GM12878 (cell line): ENCODE measurements at regions not wholly inside any gene's neighbourhood (a gene's known extent, or its start where the extent isn't known, plus 50 kb on each side); places are given as distances from the start of the nearest gene placed in this dataset.

ENCODE experiments used
- ATAC-seq: fragments of 200-7000 bp; cut with Tn5 transposase; 3 replicates; pipeline ENCODE4 v1.9.1; 2020; ENCODE audit warnings: mild to moderate bottlenecking, moderate library complexity
- BruUV-seq: library from RNA; stranded (reverse); fragments of 400-500 nt; replicated peaks from 2 replicates; lab custom pipeline; 2021; lab: Mats Ljungman, UMichigan
- CTCF ChIA-PET: fragments of 300-600 bp; sonication (Branson Sonifier 250); formaldehyde crosslinking; extraction: SDS; loops from one replicate; lab custom pipeline; 2021; ENCODE audit warnings: inconsistent platforms; lab: Yijun Ruan, JAX
- POLR2A ChIA-PET: fragments of 350-600 bp; formaldehyde crosslinking; extraction: SDS; loops from one replicate; lab custom pipeline; 2021; ENCODE audit warnings: inconsistent platforms; lab: Charles Lee
- RAD21 ChIA-PET: fragments of 300-600 bp; sonication (Branson Sonifier 250); formaldehyde crosslinking; loops from one replicate; lab custom pipeline; 2023; ENCODE audit warnings: antibody characterized with exemption; ENCODE audit not compliant: unreplicated experiment; lab: Charles Lee
- SMC1A ChIA-PET: fragments of 300-600 bp; sonication (Branson Sonifier 250); formaldehyde crosslinking; loops from one replicate; lab custom pipeline; 2023; ENCODE audit not compliant: unreplicated experiment, uncharacterized antibody; lab: Charles Lee
- DNase-seq: peaks from one replicate; pipeline ENCODE4 v3.0.0-alpha.2; 2011; ENCODE audit warnings: low read depth, low spot score
- FAIRE-seq: peaks from 3 replicates; lab custom pipeline; 2011; peaks lifted over from hg19 to GRCh38; lab: Jason Lieb, UNC
- H2AFZ ChIP-seq: 2 replicates; pipeline ENCODE4 v1.6.0; 2011; ENCODE audit warnings: low read depth, low read length, control low read depth; ENCODE audit not compliant: control insufficient read depth
- H3K27ac ChIP-seq: 2 replicates; pipeline ENCODE4 v1.5.1; 2011; ENCODE audit warnings: control low read depth; ENCODE audit not compliant: control insufficient read depth, insufficient read depth
- H3K27me3 ChIP-seq, 2 experiments: replicated peaks in 1 of 2; 2 replicates each; pipeline versions ENCODE4 v1.6.0 to v1.6.1; 2011; ENCODE audit warnings: low read length in 1 of 2; ENCODE audit not compliant: control insufficient read depth in 2 of 2, insufficient read depth in 2 of 2
- H3K36me3 ChIP-seq, 2 experiments: 2 replicates each; pipeline ENCODE4 v1.5.1; 2011; ENCODE audit warnings: low read length in 1 of 2; ENCODE audit not compliant: control insufficient read depth in 2 of 2, insufficient read depth in 2 of 2
- H3K4me1 ChIP-seq: 2 replicates; pipeline ENCODE4 v1.6.1; 2011; ENCODE audit warnings: mild to moderate bottlenecking, low read length, moderate library complexity, mixed read lengths; ENCODE audit not compliant: control insufficient read depth, insufficient read depth
- H3K4me2 ChIP-seq: 2 replicates; pipeline ENCODE4 v1.6.0; 2011; ENCODE audit warnings: control low read depth; ENCODE audit not compliant: control insufficient read depth, insufficient read depth
- H3K4me3 ChIP-seq: fragments of 200-600 bp; sonication (generic); 2 replicates; pipeline ENCODE4 v1.5.1; 2016
- H3K79me2 ChIP-seq: 2 replicates; pipeline ENCODE4 v1.6.0; 2011; ENCODE audit warnings: low read length; ENCODE audit not compliant: control insufficient read depth, insufficient read depth
- H3K9ac ChIP-seq: 2 replicates; pipeline ENCODE4 v1.8.0; 2011; ENCODE audit warnings: low read length, control low read depth, mixed read lengths; ENCODE audit not compliant: control insufficient read depth, insufficient read depth
- H3K9me3 ChIP-seq: replicated peaks from 3 replicates; pipeline ENCODE4 v1.5.1; 2011; ENCODE audit warnings: mild to moderate bottlenecking, low read length; ENCODE audit not compliant: control insufficient read depth, insufficient read depth
- H4K20me1 ChIP-seq: 2 replicates; pipeline ENCODE4 v1.6.0; 2011; ENCODE audit not compliant: control insufficient read depth, insufficient read depth
- ATF7 ChIP-seq: fragments of 450-650 bp; IDR thresholded peaks from 2 replicates; pipeline ENCODE4 v1.6.1; 2016; ENCODE audit warnings: low read depth, mild to moderate bottlenecking
- MEF2A ChIP-seq: IDR thresholded peaks from 2 replicates; pipeline ENCODE4 v1.6.1; 2011; ENCODE audit warnings: low read depth, mild to moderate bottlenecking, low read length, moderate library complexity; ENCODE audit not compliant: insufficient read depth
- PAX5 ChIP-seq: IDR thresholded peaks from 2 replicates; pipeline ENCODE4 v1.6.1; 2011; ENCODE audit warnings: low read depth, low read length, borderline replicate concordance
- POLR2AphosphoS2 ChIP-seq: IDR thresholded peaks from 2 replicates; pipeline ENCODE4 v1.6.1; 2011; ENCODE audit warnings: low read depth, mild to moderate bottlenecking, low read length, improper control_type of control experiment, moderate library complexity
- USF1 ChIP-seq: IDR thresholded peaks from 2 replicates; pipeline ENCODE4 v1.6.1; 2011; ENCODE audit warnings: borderline replicate concordance, low read depth, mild to moderate bottlenecking, moderate library complexity, mixed read lengths, low read length; ENCODE audit not compliant: insufficient read depth; ENCODE audit errors: extremely low read length
- WGBS: methylation state at CpG from one replicate; pipeline ENCODE4 v1.1.6; 2016; ENCODE audit warnings: low lambda C conversion rate; ENCODE audit not compliant: insufficient replicate concordance, insufficient coverage; ENCODE audit errors: missing lambda C conversion rate; 5-methylcytosine and 5-hydroxymethylcytosine counted together
- in situ Hi-C: fragments of 300-500 bp; cut with MboI; formaldehyde crosslinking; loops from 9 replicates; pipeline ENCODE4 v1.14.3; 2018; ENCODE audit warnings: mixed read lengths
- intact Hi-C: fragments of 100-400 bp; cut with micrococcal nuclease; formaldehyde crosslinking; loops from one replicate; pipeline ENCODE4 v1.14.2; 2022; ENCODE audit not compliant: unreplicated experiment

GRCh38 chr4:33421887-33422286 is 2701.7 kb downstream of the PCDH7 start:
- no peak overlapping the region for H3K4me2 ChIP-seq
- no peak overlapping the region for H3K4me3 ChIP-seq
- in situ Hi-C loops = no loop called here
- H3K9me3 ChIP-seq = no peaks in the 10 kb centered on the region
- H2AFZ ChIP-seq = no peak overlapping the region
- ChIA-PET SMC1A (no interaction called here), RAD21 (no interaction called here), CTCF (no interaction called here), POLR2A (no interaction called here)
- WGBS = 39% methylated on average over 3 of the region's 3 CpGs
- no peaks in the 10 kb centered on the region for H3K36me3 ChIP-seq
- no peaks in the 10 kb centered on the region for H3K79me2 ChIP-seq
- no peak overlapping the region for H3K9ac ChIP-seq
- H3K27me3 ChIP-seq = no peaks in the 10 kb centered on the region
- H3K4me1 ChIP-seq = no peaks in the 10 kb centered on the region
- no peak overlapping the region for H3K27ac ChIP-seq
- DNase-seq (no peak), FAIRE-seq (no peak), ATAC-seq (no peak)
- intact Hi-C loops = no loop called here
- BruUV-seq = no TSS peak
- H4K20me1 ChIP-seq = no peaks in the 10 kb centered on the region
- TF ChIP-seq ATF7 (0 out of 2 replicates have a peak, but pooled peaks have one; percentile 15), USF1 (no peak)

- Histone ChIP-seq H3K36me3 (no peaks in the 10 kb centered on the region), H3K27ac (no peak overlapping the region), H3K4me2 (no peak overlapping the region), H3K4me1 (no peaks in the 10 kb centered on the region), H3K9ac (no peak overlapping the region), H3K4me3 (no peak overlapping the region), H3K27me3 (no peaks in the 10 kb centered on the region), H4K20me1 (no peaks in the 10 kb centered on the region), H2AFZ (no peak overlapping the region), H3K9me3 (no peaks in the 10 kb centered on the region), H3K79me2 (no peaks in the 10 kb centered on the region)
- ChIA-PET POLR2A (interaction anchor here (0.6 kb wide), 1 partner anchor 64 kb away, joined by 3 read pairs; no protein-coding TSS in a partner anchor), SMC1A (interaction anchor here (1.0 kb wide), 1 partner anchor 232 kb away, joined by 3 read pairs; no protein-coding TSS in a partner anchor), RAD21 (no interaction called here), CTCF (interaction anchor here (0.8 kb wide), 1 partner anchor 13 kb away, joined by 3 read pairs; no protein-coding TSS in a partner anchor)
- intact Hi-C loops (no loop called here), in situ Hi-C loops (no loop called here)
- no peak for ATAC-seq
- TF ChIP-seq POLR2AphosphoS2 (no peak), PAX5 (no peak), MEF2A (no peak)
- FAIRE-seq = no peak
- no peak for DNase-seq
- 18% methylated on average over 5 of the region's 5 CpGs for WGBS
- BruUV-seq = no TSS peak
These were observed 2702.5 kb downstream of the PCDH7 start for GRCh38 chr4:33422656-33423055.
